ENCODE measurements at regions not wholly inside any gene's neighbourhood (a gene's known extent, or its start where the extent isn't known, plus 50 kb on each side); places are given as distances from the start of the nearest gene placed in this dataset.

DNA sequence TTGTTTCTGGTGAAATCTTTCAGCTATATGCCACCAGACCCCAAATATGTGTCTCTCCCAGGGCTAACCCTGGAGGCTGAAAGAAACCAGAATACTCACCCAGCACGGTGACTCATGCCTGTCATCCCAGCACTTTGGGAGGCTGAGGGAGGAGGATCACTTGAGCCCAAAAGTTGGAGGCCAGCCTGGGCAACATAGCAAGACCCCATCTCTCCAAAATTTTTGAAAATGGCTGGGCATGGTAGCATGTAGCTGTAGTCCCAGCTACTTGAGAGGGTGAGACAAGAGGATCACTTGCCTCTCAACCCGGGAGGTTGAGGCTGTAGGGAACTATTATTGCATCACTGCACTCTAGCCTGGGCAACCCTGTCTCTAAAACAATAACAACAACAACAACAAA is 76.1 kb upstream of the UQCRFS1 start:
- Histone ChIP-seq H3K9ac (ENCODE audit: low read depth in 1 of 2, low read length in 2 of 2) (no peak overlapping the region), H3K27me3 (ENCODE audit: control insufficient read depth in 2 of 2, insufficient read depth in 2 of 2, low read length in 2 of 2) (no peaks in the 10 kb centered on the region), H3K27ac (ENCODE audit: low read depth in 2 of 2, low read length in 2 of 2) (no peak overlapping the region), H3K4me1 (ENCODE audit: control insufficient read depth in 2 of 2, insufficient read depth in 2 of 2, low read length in 2 of 2) (no peaks in the 10 kb centered on the region), H3K4me3 (ENCODE audit: low read length in 2 of 2) (no peak overlapping the region), H3K36me3 (ENCODE audit: control insufficient read depth in 2 of 2, insufficient read depth in 2 of 2, low read length in 2 of 2) (no peaks in the 10 kb centered on the region), H3K9me3 (ENCODE audit: control insufficient read depth in 2 of 2, low read length in 2 of 2) (no peaks in the 10 kb centered on the region)

GRCh38 chr19:29290853-29291252 is 77.9 kb upstream of the UQCRFS1 start:
- Histone ChIP-seq H3K27me3 (ENCODE audit: control insufficient read depth in 2 of 2, insufficient read depth in 2 of 2, low read length in 2 of 2) (no peaks in the 10 kb centered on the region), H3K27ac (ENCODE audit: low read depth in 2 of 2, low read length in 2 of 2) (no peak overlapping the region), H3K9me3 (ENCODE audit: control insufficient read depth in 2 of 2, low read length in 2 of 2) (no peaks in the 10 kb centered on the region), H3K4me1 (ENCODE audit: control insufficient read depth in 2 of 2, insufficient read depth in 2 of 2, low read length in 2 of 2) (no peaks in the 10 kb centered on the region), H3K36me3 (ENCODE audit: control insufficient read depth in 2 of 2, insufficient read depth in 2 of 2, low read length in 2 of 2) (no peaks in the 10 kb centered on the region), H3K9ac (ENCODE audit: low read depth in 1 of 2, low read length in 2 of 2) (no peak overlapping the region), H3K4me3 (ENCODE audit: low read length in 2 of 2) (no peak overlapping the region)

DNA sequence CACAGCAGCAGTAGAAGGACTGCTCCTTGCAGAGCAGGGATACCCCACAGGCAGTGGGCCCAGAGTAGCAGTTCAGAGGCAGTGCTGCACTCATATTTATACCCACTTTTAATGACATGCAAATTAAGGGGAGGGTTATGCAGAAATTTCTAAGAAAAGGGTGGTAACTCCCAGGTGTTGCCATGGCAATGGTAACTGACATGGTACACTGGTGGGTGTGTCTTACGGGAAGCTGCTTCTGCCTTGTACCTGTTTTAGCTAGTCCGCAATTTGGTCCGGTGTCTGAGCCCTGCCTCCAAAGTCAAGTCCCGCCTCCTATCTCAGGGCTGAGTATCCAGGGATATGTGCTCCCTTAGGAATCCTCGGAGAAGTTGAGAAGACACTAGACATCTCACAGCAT is 79.2 kb upstream of the UQCRFS1 start:
- Histone ChIP-seq H3K9ac (ENCODE audit: low read depth in 1 of 2, low read length in 2 of 2) (no peak overlapping the region), H3K4me1 (ENCODE audit: control insufficient read depth in 2 of 2, insufficient read depth in 2 of 2, low read length in 2 of 2) (no peaks in the 10 kb centered on the region), H3K4me3 (ENCODE audit: low read length in 2 of 2) (no peak overlapping the region), H3K27me3 (ENCODE audit: control insufficient read depth in 2 of 2, insufficient read depth in 2 of 2, low read length in 2 of 2) (no peaks in the 10 kb centered on the region), H3K9me3 (ENCODE audit: control insufficient read depth in 2 of 2, low read length in 2 of 2) (no peaks in the 10 kb centered on the region), H3K27ac (ENCODE audit: low read depth in 2 of 2, low read length in 2 of 2) (no peak overlapping the region), H3K36me3 (ENCODE audit: control insufficient read depth in 2 of 2, insufficient read depth in 2 of 2, low read length in 2 of 2) (no peaks in the 10 kb centered on the region)

- Histone ChIP-seq H3K4me1 (ENCODE audit: control insufficient read depth in 2 of 2, insufficient read depth in 2 of 2, low read length in 2 of 2) (no peaks in the 10 kb centered on the region), H3K9ac (ENCODE audit: low read depth in 1 of 2, low read length in 2 of 2) (no peak overlapping the region), H3K27me3 (ENCODE audit: control insufficient read depth in 2 of 2, insufficient read depth in 2 of 2, low read length in 2 of 2) (no peaks in the 10 kb centered on the region), H3K4me3 (ENCODE audit: low read length in 2 of 2) (no peak overlapping the region), H3K36me3 (ENCODE audit: control insufficient read depth in 2 of 2, insufficient read depth in 2 of 2, low read length in 2 of 2) (no peaks in the 10 kb centered on the region), H3K27ac (ENCODE audit: low read depth in 2 of 2, low read length in 2 of 2) (no peak overlapping the region), H3K9me3 (ENCODE audit: control insufficient read depth in 2 of 2, low read length in 2 of 2) (no peaks in the 10 kb centered on the region)
These were observed 79.6 kb upstream of the UQCRFS1 start for GRCh38 chr19:29292562-29292961.

DNA sequence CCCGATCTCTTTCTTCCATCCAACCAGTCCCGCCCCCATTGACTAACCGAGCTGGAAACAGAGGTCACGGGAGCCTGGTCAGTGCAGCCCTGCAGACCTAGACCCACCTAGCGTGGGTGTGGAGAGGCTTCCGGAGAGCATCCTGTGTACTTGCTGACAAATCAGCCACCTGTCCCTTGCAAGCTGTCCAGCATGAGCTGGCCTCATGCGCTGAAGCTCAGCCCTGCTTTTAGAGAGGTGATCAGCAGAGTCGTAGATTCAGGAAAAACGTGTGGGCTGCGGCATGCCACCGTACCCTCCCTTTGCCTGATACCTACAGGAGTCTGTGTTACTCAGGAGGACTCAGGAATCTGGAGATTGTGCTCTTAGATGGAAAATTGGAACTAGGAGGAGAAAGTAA is 80.3 kb upstream of the UQCRFS1 start:
- Histone ChIP-seq H3K9me3 (ENCODE audit: control insufficient read depth in 2 of 2, low read length in 2 of 2) (no peaks in the 10 kb centered on the region), H3K4me3 (ENCODE audit: low read length in 2 of 2) (no peak overlapping the region), H3K27ac (ENCODE audit: low read depth in 2 of 2, low read length in 2 of 2) (no peak overlapping the region), H3K9ac (ENCODE audit: low read depth in 1 of 2, low read length in 2 of 2) (no peak overlapping the region), H3K27me3 (ENCODE audit: control insufficient read depth in 2 of 2, insufficient read depth in 2 of 2, low read length in 2 of 2) (no peaks in the 10 kb centered on the region), H3K4me1 (ENCODE audit: control insufficient read depth in 2 of 2, insufficient read depth in 2 of 2, low read length in 2 of 2) (no peaks in the 10 kb centered on the region), H3K36me3 (ENCODE audit: control insufficient read depth in 2 of 2, insufficient read depth in 2 of 2, low read length in 2 of 2) (no peaks in the 10 kb centered on the region)

- H3K4me1 ChIP-seq (ENCODE audit: control insufficient read depth in 2 of 2, insufficient read depth in 2 of 2, low read length in 2 of 2): no peaks in the 10 kb centered on the region
- H3K4me3 ChIP-seq (ENCODE audit: low read length in 2 of 2): no peak overlapping the region
- H3K27me3 ChIP-seq (ENCODE audit: control insufficient read depth in 2 of 2, insufficient read depth in 2 of 2, low read length in 2 of 2): no peaks in the 10 kb centered on the region
- no peaks in the 10 kb centered on the region for H3K36me3 ChIP-seq (ENCODE audit: control insufficient read depth in 2 of 2, insufficient read depth in 2 of 2, low read length in 2 of 2)
- no peaks in the 10 kb centered on the region for H3K9me3 ChIP-seq (ENCODE audit: control insufficient read depth in 2 of 2, low read length in 2 of 2)
- no peak overlapping the region for H3K27ac ChIP-seq (ENCODE audit: low read depth in 2 of 2, low read length in 2 of 2)
- no peak overlapping the region for H3K9ac ChIP-seq (ENCODE audit: low read depth in 1 of 2, low read length in 2 of 2)
These were observed 80.9 kb upstream of the UQCRFS1 start for GRCh38 chr19:29293736-29294342.

DNA sequence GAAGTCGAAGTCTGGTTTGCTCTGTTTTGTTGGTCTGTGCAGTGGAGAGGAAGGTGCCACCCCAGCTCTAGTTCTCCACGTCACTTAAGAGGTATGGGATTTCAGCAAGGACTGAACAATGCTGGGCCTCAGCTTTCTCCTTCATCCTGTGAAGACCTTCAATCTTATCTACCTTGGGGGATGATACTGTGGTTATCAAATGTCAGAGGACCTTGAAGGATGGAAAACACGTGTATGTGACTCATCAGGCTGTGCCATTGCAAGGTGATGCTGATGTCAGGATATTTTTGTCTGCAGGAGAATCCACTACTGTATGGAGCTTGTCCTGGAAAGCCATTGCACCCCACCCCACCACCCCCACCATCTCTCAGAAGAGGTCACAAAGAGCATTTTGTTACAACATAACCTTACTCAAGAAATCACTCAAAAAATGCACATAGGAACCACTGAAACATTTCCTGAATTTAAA is 81.4 kb upstream of the UQCRFS1 start:
- H3K27me3 ChIP-seq (ENCODE audit: control insufficient read depth in 2 of 2, insufficient read depth in 2 of 2, low read length in 2 of 2): no peaks in the 10 kb centered on the region
- no peak overlapping the region for H3K9ac ChIP-seq (ENCODE audit: low read depth in 1 of 2, low read length in 2 of 2)

GRCh38 chr19:29295285-29295684 is 82.3 kb upstream of the UQCRFS1 start:
- no peaks in the 10 kb centered on the region for H3K27me3 ChIP-seq (ENCODE audit: control insufficient read depth in 2 of 2, insufficient read depth in 2 of 2, low read length in 2 of 2)
- no peaks in the 10 kb centered on the region for H3K9me3 ChIP-seq (ENCODE audit: control insufficient read depth in 2 of 2, low read length in 2 of 2)
- H3K4me1 ChIP-seq (ENCODE audit: control insufficient read depth in 2 of 2, insufficient read depth in 2 of 2, low read length in 2 of 2): no peaks in the 10 kb centered on the region
- no peak overlapping the region for H3K27ac ChIP-seq (ENCODE audit: low read depth in 2 of 2, low read length in 2 of 2)
- no peak overlapping the region for H3K9ac ChIP-seq (ENCODE audit: low read depth in 1 of 2, low read length in 2 of 2)
- H3K36me3 ChIP-seq (ENCODE audit: control insufficient read depth in 2 of 2, insufficient read depth in 2 of 2, low read length in 2 of 2): no peaks in the 10 kb centered on the region
- H3K4me3 ChIP-seq (ENCODE audit: low read length in 2 of 2): no peak overlapping the region

More for the DNA sequence above, 81.4 kb upstream of the UQCRFS1 start:
- Histone ChIP-seq H3K4me1 (ENCODE audit: control insufficient read depth in 2 of 2, insufficient read depth in 2 of 2, low read length in 2 of 2) (no peaks in the 10 kb centered on the region), H3K27ac (ENCODE audit: low read depth in 2 of 2, low read length in 2 of 2) (no peak overlapping the region), H3K9me3 (ENCODE audit: control insufficient read depth in 2 of 2, low read length in 2 of 2) (no peaks in the 10 kb centered on the region), H3K4me3 (ENCODE audit: low read length in 2 of 2) (no peak overlapping the region), H3K36me3 (ENCODE audit: control insufficient read depth in 2 of 2, insufficient read depth in 2 of 2, low read length in 2 of 2) (no peaks in the 10 kb centered on the region)

DNA sequence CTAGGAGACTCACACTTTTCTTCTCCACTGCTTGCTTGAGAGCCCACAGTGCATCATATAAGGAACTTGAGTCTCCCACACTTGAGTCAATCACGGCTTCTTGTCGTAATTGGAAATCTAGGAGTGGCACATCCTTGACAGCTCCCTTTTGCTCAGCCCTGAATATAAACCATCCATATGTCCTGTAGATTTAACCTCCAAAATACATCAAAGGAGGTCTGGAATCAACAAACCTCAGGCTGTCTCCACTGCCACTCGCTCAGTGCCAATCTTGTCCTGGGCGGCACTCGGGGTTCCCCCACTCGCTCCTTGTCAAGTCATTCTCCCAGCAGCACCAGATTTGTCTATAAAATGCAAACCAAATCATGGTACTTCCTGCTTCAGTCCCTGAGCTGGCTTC is 84.4 kb upstream of the UQCRFS1 start:
- H3K36me3 ChIP-seq (ENCODE audit: control insufficient read depth in 2 of 2, insufficient read depth in 2 of 2, low read length in 2 of 2): no peaks in the 10 kb centered on the region
- H3K4me1 ChIP-seq (ENCODE audit: control insufficient read depth in 2 of 2, insufficient read depth in 2 of 2, low read length in 2 of 2): no peaks in the 10 kb centered on the region
- no peak overlapping the region for H3K9ac ChIP-seq (ENCODE audit: low read depth in 1 of 2, low read length in 2 of 2)
- no peak overlapping the region for H3K27ac ChIP-seq (ENCODE audit: low read depth in 2 of 2, low read length in 2 of 2)
- no peak overlapping the region for H3K4me3 ChIP-seq (ENCODE audit: low read length in 2 of 2)
- H3K27me3 ChIP-seq (ENCODE audit: control insufficient read depth in 2 of 2, insufficient read depth in 2 of 2, low read length in 2 of 2): no peaks in the 10 kb centered on the region
- H3K9me3 ChIP-seq (ENCODE audit: control insufficient read depth in 2 of 2, low read length in 2 of 2): no peaks in the 10 kb centered on the region

GRCh38 chr19:29299416-29300380 is 86.7 kb upstream of the UQCRFS1 start:
- H3K9ac ChIP-seq (ENCODE audit: low read depth in 1 of 2, low read length in 2 of 2): no peak overlapping the region
- no peaks in the 10 kb centered on the region for H3K36me3 ChIP-seq (ENCODE audit: control insufficient read depth in 2 of 2, insufficient read depth in 2 of 2, low read length in 2 of 2)
- no peaks in the 10 kb centered on the region for H3K9me3 ChIP-seq (ENCODE audit: control insufficient read depth in 2 of 2, low read length in 2 of 2)
- no peaks in the 10 kb centered on the region for H3K27me3 ChIP-seq (ENCODE audit: control insufficient read depth in 2 of 2, insufficient read depth in 2 of 2, low read length in 2 of 2)
- H3K4me3 ChIP-seq (ENCODE audit: low read length in 2 of 2): no peak overlapping the region
- no peak overlapping the region for H3K27ac ChIP-seq (ENCODE audit: low read depth in 2 of 2, low read length in 2 of 2)
- no peaks in the 10 kb centered on the region for H3K4me1 ChIP-seq (ENCODE audit: control insufficient read depth in 2 of 2, insufficient read depth in 2 of 2, low read length in 2 of 2)

All from mucosa of rectum (tissue), 2 donors.